NCI-H2081 (cell line): ENCODE measurements at regions not wholly inside any gene's neighbourhood (a gene's known extent, or its start where the extent isn't known, plus 50 kb on each side); places are given as distances from the start of the nearest gene placed in this dataset.
A peak's percentile ranks its signal among the peaks of the same experiment; 100 is the strongest.

Source experiments
- DNase-seq, 2 experiments: peaks; one replicate each; lab custom pipeline; 2025; lab: John Stamatoyannopoulos, UW

DNA sequence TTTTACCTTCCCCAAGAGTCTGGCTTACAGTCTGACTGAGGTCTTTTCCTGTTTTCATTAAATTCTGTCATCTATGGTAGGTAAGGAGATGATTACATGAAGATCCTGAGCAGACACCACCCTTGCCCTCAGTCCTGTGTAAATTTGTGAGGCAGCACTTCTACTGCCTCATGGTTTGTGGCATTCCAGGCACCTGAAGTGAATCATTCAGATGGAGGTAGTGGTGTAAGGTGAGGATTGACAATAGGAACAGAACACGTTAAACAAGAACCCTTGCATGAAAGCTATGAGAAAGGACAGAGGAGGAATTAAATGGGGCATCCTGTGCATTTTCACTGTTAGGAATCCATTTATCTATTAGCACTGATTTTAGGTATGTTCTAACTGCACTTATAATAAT is 618.6 kb downstream of the TLL1 start:
- no peak for DNase-seq

- DNase-seq, result no peak
Measured at GRCh38 chr4:166493924-166494345, 620.9 kb downstream of the TLL1 start.

GRCh38 chr4:166498546-166498945 is 625.5 kb downstream of the TLL1 start:
- no peak for DNase-seq

DNA sequence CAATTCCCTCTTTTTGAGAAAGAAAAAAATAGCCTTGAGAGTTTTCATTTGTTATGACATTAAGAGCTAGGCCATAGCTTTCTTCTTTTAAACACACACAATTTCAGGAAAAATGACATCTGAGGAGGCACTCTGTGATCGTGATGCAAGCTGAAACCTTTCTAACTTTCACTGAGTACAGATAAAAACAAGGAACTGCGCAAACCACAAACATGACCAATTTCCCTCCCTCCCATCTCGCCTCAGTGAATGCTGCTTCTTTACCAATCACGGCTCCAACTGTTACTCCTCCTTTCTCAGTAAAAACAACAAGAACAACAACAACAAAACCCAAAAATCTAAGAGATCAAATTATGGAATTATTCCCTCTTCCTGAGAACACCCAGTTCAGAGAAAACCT is 626.8 kb downstream of the TLL1 start:
- no peak for DNase-seq

DNA sequence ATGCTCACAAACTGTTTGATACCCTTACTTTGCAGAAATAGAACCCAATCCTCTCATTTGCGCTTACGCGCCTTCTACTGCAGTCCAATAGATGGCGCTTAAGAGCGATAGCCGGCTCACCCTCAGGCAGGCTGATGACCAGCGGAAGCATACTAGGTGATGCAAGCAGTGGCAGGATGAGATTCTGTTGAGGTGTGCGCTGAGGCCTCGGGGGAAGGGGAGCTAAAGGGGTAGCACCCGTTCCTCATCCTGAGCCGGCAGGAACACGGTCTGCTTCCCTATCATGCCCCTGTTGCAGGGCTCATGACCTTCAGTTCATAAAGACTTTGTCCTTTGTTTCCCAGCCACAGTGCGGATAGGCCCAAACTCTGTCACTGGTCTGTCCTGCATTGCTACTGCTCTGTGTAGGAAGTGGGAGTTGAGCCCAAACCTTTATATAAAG is 628.9 kb downstream of the TLL1 start:
- DNase-seq, result no peak

DNA sequence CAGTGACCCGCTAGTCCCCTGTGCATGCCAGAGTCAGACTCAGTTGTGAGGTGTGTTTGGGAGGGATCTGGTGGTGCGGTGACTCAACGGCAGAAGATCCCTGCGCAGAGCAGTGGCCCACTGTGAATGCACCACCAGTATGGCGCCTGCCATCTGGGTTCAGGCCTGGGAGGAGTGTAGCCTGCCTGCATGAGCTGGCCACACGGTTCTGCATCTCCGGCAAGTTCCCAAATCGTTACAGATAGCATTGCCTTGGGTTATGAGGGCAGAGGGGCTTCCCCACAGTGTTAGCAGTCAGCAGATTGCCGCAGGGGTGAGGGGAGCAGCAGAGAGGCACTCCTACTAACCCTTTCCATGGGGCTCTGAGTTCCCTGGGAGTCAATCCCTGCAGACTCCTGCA is 629.6 kb downstream of the TLL1 start:
- DNase-seq, result no peak

- DNase-seq, result no peak
Measured at GRCh38 chr4:166506051-166506450, 633.0 kb downstream of the TLL1 start.

DNA sequence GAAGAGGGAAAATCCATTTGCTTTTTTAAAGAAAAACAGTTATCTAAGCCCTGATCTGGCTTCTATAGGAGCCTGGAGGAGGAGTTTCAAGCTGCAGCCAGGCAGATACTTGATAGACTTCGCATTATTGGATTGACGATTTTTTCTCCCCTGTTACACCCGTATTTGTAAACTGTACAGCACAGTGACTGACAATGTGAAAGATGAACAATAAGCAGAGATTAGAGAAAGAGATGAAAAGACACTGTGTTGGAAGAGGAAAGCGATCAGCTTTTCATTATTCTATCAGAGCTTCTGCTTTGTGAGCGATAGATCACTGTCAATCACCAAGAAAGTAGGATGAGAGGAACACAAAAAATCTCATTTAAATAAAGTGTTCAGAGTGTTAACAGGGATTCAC is 639.2 kb downstream of the TLL1 start:
- no peak for DNase-seq

DNA sequence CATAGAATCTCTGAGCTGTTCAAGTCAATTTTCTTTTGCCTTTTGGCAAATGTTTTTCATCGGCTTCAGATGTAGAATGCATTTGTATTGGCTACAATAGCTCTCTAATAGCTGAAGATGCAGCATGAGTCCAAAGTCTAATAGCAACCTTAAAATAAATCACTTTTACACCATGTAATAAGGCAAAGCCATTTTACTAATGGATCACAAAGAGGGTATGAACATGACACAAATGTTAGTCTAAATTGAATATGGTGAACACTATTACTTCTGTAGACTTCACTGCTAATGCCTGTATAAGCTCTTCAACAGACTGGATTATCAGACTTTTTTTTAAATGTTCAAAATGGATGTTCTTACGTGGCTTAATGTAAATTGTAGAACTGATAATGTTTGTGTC is 645.3 kb downstream of the TLL1 start:
- DNase-seq, result peak; percentile 17 to 83

DNA sequence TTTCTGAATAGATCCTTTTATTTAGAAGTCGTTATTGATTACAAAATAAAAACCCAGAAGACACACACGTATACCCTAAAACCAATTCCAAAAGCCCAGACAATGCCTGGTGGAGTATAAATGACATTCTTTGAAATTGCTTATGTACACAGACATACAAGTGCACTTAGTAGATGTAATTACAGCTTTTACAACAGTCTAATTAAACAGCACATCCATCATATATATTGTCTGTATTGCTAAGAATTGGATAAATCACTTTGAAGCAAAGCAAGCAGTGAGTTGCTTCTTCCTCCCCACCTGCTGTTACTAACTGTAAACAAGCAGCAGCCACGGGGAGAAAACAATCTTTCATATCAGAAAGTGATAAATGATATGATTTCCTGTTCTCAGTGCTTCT is 645.7 kb downstream of the TLL1 start:
- DNase-seq, result peak; percentile 81 to 96

DNA sequence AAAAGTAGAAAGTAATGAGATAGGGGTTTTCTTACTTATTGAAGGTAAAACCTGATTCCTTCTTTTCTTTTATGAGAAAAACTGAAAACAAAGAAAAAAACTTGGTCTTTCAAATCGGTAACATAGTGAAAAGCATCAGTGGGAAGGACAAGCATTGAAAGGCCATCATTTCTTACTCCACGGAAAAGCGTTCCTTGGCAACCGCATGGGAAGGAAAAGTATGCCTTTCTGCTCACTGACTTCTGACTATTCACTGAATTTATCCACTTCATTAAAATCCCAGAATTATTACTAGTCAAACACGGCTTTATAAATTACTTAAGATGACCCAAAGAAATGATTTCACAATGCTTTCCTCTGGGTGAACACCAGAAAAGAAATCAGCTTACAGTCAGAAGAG is 646.7 kb downstream of the TLL1 start:
- DNase-seq, result peak in 1 of 2 experiments; percentile 30

GRCh38 chr4:166527500-166527899 is 654.5 kb downstream of the TLL1 start:
- DNase-seq, result no peak

DNA sequence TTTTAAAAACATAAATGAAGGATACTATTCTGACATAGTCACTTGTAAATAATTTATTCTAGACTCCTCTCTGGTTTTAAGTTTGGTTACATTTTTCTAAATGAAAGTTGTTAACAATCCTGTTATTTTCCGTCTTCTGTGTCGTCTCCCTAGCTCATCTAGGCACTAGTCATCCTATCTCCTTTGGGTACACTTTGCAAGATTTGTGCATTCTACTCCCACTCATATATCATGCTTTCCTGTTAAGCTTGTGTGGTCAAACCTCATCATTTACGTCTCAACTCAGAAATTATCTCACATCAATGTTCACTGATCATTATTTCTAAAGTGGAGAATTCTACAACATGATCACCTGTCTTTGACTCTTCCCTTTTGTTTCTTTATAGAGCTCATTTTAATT is 658.7 kb downstream of the TLL1 start:
- DNase-seq, result no peak

- DNase-seq, result no peak
Measured at GRCh38 chr4:166535865-166536264, 662.8 kb downstream of the TLL1 start.

- DNase-seq, result no peak
Measured at GRCh38 chr4:166538491-166539005, 665.5 kb downstream of the TLL1 start.

DNA sequence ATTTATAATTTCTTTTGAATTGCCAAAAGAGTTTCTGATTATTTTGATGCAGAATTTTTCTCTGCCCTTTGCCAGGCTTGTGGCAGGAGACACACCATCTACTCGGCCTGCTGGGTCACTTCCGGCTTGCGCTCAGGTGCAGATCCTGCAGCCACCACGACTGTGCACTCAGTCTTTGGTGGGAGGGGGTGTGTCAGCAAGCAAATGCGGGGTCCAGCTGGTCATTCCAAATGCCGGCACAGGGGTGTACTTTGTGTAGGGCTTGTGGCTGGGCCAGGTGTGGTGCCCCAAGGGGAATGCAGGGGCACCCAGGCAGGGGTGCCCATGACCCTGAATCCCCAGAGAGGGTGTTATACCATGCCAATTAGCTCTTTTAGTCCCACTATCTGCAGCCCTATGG is 673.0 kb downstream of the TLL1 start:
- no peak for DNase-seq

DNA sequence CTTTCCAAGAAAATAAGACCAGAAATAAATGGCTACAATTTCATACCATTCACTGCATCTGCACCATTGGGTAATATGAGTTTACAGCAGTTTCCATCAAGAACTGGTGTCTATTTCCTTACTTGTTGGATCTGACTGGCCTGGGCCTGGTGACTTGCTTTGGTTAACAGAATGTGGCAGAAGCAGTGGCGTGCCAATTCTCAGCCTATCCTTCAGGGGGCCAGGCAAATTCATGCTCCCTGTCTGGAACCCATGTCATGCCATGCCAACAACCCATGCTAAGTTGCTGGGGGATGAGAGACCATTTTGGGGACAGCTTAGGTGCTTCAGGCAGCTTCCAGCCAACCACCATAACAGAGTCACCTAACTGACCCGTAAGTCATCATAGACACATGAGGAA is 656.7 kb downstream of the SPOCK3 start:
- DNase-seq, result no peak

- no peak for DNase-seq
Measured at GRCh38 chr4:166585491-166585890, 648.8 kb downstream of the SPOCK3 start.

DNA sequence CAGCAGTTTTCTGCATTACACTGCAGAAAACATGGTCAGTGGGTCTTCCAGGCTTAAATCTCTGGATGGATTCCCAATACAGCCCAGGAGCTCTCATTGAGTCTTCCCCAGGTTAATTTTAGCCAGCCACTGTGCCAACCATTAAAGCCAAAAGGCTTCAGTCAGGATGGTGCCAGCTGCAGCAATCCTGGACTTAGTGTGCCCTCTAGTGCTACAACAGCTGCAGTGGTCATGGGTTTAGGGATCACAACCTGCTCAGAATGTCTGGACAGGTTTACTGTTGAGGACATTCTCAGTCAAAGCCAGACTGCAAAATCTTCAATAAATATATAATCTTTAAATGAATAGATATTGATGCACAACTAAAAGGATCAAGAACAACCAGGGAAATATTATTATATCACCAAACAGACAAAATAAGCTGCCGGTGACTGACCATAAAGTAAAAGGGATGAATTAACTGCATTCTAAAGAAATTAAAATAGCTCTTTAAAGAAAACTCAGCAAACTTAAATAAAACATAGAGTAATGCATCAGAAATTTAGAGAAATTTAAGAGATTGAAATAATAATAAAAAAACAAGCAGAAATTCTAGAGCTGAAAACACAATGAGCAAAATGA is 639.9 kb downstream of the SPOCK3 start:
- peak; percentile 71 to 92 for DNase-seq

DNA sequence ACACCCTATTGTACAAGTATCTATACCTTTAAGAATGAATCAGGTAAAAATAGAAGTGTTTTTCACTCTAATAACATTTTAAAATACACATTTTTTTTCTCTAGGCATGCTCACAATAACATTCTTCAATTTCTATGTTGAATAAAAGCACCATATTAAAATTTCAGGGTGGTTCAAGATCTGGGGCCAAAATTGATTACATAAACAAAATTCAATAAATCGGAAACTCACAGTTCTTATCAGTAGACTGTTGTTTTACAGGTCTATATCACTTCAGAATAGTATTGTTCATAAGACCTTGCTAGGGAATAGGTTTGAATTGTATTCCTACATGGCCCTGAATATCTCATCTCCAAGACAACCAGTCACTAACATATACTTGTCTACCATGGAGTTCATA is 634.0 kb downstream of the SPOCK3 start:
- DNase-seq, result no peak

DNA sequence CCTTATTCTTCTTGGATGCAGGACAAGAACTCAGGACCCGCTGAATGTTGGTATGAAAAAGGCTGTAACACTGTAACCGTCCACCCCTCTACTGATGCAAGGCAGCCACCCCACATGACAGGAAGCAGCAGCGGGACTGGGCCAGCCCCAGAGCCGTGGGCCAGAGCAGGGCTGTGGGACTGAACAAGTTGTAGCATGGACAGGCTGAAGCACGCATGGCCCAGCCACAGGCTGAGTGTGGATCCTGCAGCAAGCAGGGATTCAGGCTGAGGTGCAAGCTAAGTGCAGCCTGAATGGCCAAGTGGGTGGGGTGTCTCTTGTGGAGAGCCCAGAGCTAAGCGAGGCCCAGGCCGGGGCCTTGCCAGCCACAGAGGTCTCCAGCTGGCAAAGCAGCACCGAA is 632.2 kb downstream of the SPOCK3 start:
- no peak for DNase-seq

DNA sequence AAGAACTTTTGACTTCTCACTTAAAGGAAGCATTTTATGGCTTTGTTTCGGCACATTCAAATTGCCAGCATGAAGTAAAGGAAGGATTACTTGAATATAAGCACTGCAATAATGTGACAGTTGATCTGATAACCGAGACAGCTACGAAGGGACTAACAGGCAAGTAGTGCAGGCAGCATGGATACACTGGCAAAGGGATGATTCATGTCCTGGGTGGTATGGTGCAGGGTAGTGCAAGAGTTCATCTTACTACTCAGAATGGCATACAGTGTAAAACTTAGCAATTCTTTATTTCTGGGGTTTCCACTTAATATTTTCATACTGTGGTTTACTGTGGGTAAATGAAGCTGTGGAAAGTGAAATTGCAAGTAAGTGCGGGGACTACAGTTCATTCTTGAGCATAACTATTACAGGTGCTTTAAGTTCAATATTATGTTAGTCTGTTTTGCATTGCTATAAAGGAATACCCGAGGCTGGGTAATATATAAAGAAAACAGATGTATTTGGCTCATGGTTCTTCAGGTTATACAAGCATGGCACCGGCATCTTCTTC is 611.8 kb downstream of the SPOCK3 start:
- DNase-seq, result no peak

DNA sequence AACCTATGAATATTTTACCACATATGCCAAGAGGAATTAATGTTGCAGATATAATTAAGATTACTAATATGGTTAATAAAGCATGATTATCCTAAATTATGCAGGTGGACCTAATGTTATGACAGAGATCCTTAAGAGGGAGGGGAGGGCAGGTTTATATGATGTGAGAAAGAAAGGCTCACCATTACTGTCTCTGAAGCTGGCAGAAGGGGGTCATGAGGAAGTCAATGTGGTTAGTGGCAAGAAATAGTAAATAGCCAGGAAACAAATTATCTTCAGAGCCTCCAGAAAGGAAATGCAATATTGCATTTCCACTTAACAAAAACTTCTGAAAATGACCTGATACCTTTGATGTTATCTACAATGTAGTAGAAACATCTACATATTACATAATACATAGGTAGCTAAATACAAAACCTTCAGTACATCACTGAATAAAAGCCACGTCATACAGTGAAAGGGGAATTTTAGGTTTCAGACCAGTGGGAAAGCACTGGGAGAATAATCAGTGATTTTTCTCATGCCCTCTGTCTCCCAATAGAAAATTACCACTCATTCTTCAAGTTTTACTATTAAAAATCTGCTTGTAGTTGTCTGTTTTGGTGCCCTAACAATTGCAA is 609.2 kb downstream of the SPOCK3 start:
- DNase-seq, result no peak

DNA sequence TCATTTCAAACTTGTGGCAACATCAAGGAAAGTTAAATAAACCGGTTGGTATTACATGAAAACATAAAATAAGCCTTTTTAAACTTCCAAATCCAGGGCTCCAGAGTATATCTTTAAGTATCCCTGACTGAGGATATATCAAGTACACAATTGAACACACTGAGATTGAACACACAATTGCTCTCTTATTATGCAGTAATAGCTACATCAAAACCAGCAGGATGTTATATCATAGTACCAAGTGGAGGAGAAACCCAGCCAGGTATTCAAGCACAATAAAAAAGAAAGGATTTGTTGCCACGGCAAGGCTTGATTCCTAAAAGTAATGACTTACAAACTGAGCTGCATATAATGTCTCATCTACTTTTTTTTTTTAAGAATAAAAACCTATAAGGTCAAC is 605.8 kb downstream of the SPOCK3 start:
- DNase-seq, result peak in 1 of 2 experiments; percentile 0
